ENCODE measurements at regions not wholly inside any gene's neighbourhood (a gene's known extent, or its start where the extent isn't known, plus 50 kb on each side); places are given as distances from the start of the nearest gene placed in this dataset.

- TF ChIP-seq EP300 (IDR thresholded peaks at IDR 0.05) (no peak), POLR2AphosphoS5 (IDR thresholded peaks at IDR 0.05) (no peak), POLR2A (IDR thresholded peaks at IDR 0.05) (no peak), CTCF (IDR thresholded peaks at IDR 0.05) (no peak)
- ATAC-seq (ENCODE audit: low FRiP score in 2 of 2) (no peak), DNase-seq (no peak)
- WGBS, 2 donors = 92 to 93% methylated on average over 4 of the region's 4 CpGs
- Histone ChIP-seq H3K4me1 (no peaks in the 10 kb centered on the region), H3K27me3 (no peaks in the 10 kb centered on the region), H3K4me3 (no peak overlapping the region), H3K27ac (no peak overlapping the region), H3K36me3 (no peaks in the 10 kb centered on the region), H3K9me3 (no peaks in the 10 kb centered on the region)
Observed at GRCh38 chr2:52697690-52698089, 1069.9 kb upstream of the CHAC2 start.

- H3K36me3 ChIP-seq = no peaks in the 10 kb centered on the region
- H3K27ac ChIP-seq = no peak overlapping the region
- H3K4me3 ChIP-seq = no peak overlapping the region
- no peaks in the 10 kb centered on the region for H3K27me3 ChIP-seq
- TF ChIP-seq POLR2A (IDR thresholded peaks at IDR 0.05) (no peak), EP300 (IDR thresholded peaks at IDR 0.05) (no peak)
- no peaks in the 10 kb centered on the region for H3K9me3 ChIP-seq
- no peaks in the 10 kb centered on the region for H3K4me1 ChIP-seq
- WGBS, 2 donors = 69 to 72% methylated on average over 3 of the region's 3 CpGs
- DNase-seq = no peak
- ATAC-seq (ENCODE audit: low FRiP score in 2 of 2) = no peak
Observed at GRCh38 chr2:52695731-52696130, 1071.9 kb upstream of the CHAC2 start.

- Histone ChIP-seq H3K4me3 (no peak overlapping the region), H3K27ac (no peak overlapping the region), H3K27me3 (no peaks in the 10 kb centered on the region), H3K9me3 (peaks cover 0 to 9% (median 3%) of the 10 kb centered on the region in 4 donors), H3K36me3 (no peaks in the 10 kb centered on the region), H3K4me1 (no peaks in the 10 kb centered on the region)
- 71 to 86% methylated on average over 2 of the region's 2 CpGs for WGBS, 2 donors
- TF ChIP-seq POLR2AphosphoS5 (IDR thresholded peaks at IDR 0.05) = no peak
- ATAC-seq (ENCODE audit: low FRiP score in 2 of 2) = no peak
- no peak for DNase-seq
Observed at GRCh38 chr2:52686935-52687334, 1080.7 kb upstream of the CHAC2 start.

GRCh38 chr2:52676056-52676455 is 1091.5 kb upstream of the CHAC2 start:
- peaks cover 0 to 6% (median under 1%) of the 10 kb centered on the region in 4 donors for H3K9me3 ChIP-seq
- no peaks in the 10 kb centered on the region for H3K36me3 ChIP-seq
- whole genome bisulfite sequencing, 2 donors = 89 to 94% methylated on average over 2 of the region's 2 CpGs
- H3K27ac ChIP-seq = no peak overlapping the region
- TF ChIP-seq EP300 (IDR thresholded peaks at IDR 0.05) (no peak), CTCF (IDR thresholded peaks at IDR 0.05) (no peak), POLR2A (IDR thresholded peaks at IDR 0.05) (no peak), POLR2AphosphoS5 (IDR thresholded peaks at IDR 0.05) (no peak)
- H3K4me3 ChIP-seq = no peak overlapping the region
- no peaks in the 10 kb centered on the region for H3K4me1 ChIP-seq
- DNase-seq (no peak), ATAC-seq (ENCODE audit: low FRiP score in 2 of 2) (no peak)
- no peaks in the 10 kb centered on the region for H3K27me3 ChIP-seq

GRCh38 chr2:52668724-52669123 is 1098.9 kb upstream of the CHAC2 start:
- no peak overlapping the region for H3K27ac ChIP-seq
- H3K27me3 ChIP-seq = no peaks in the 10 kb centered on the region
- TF ChIP-seq EP300 (IDR thresholded peaks at IDR 0.05) = no peak
- TF ChIP-seq POLR2A (IDR thresholded peaks at IDR 0.05) = no peak
- no peak for TF ChIP-seq CTCF (IDR thresholded peaks at IDR 0.05)
- TF ChIP-seq POLR2AphosphoS5 (IDR thresholded peaks at IDR 0.05) = no peak
- DNase-seq (no peak), ATAC-seq (ENCODE audit: low FRiP score in 2 of 2) (no peak)
- 92 to 97% methylated on average over 1 of the region's 1 CpG for WGBS, 2 donors
- no peaks in the 10 kb centered on the region for H3K9me3 ChIP-seq
- H3K4me1 ChIP-seq = no peaks in the 10 kb centered on the region
- H3K36me3 ChIP-seq = no peaks in the 10 kb centered on the region
- H3K4me3 ChIP-seq = no peak overlapping the region

GRCh38 chr2:52659546-52659945 is 1108.1 kb upstream of the CHAC2 start:
- H3K4me3 ChIP-seq = no peak overlapping the region
- no peaks in the 10 kb centered on the region for H3K4me1 ChIP-seq
- DNase-seq = no peak
- H3K36me3 ChIP-seq = no peaks in the 10 kb centered on the region
- no peak for TF ChIP-seq POLR2A (IDR thresholded peaks at IDR 0.05)
- no peak for TF ChIP-seq CTCF (IDR thresholded peaks at IDR 0.05)
- TF ChIP-seq POLR2AphosphoS5 (IDR thresholded peaks at IDR 0.05) = no peak
- no peak for TF ChIP-seq EP300 (IDR thresholded peaks at IDR 0.05)
- no peak overlapping the region for H3K27ac ChIP-seq
- H3K27me3 ChIP-seq = no peaks in the 10 kb centered on the region
- WGBS, 2 donors = 82 to 93% methylated on average over 3 of the region's 3 CpGs
- no peak for ATAC-seq (ENCODE audit: low FRiP score in 2 of 2)
- no peaks in the 10 kb centered on the region for H3K9me3 ChIP-seq
